ENCODE measurements at regions not wholly inside any gene's neighbourhood (a gene's known extent, or its start where the extent isn't known, plus 50 kb on each side); places are given as distances from the start of the nearest gene placed in this dataset.

DNA sequence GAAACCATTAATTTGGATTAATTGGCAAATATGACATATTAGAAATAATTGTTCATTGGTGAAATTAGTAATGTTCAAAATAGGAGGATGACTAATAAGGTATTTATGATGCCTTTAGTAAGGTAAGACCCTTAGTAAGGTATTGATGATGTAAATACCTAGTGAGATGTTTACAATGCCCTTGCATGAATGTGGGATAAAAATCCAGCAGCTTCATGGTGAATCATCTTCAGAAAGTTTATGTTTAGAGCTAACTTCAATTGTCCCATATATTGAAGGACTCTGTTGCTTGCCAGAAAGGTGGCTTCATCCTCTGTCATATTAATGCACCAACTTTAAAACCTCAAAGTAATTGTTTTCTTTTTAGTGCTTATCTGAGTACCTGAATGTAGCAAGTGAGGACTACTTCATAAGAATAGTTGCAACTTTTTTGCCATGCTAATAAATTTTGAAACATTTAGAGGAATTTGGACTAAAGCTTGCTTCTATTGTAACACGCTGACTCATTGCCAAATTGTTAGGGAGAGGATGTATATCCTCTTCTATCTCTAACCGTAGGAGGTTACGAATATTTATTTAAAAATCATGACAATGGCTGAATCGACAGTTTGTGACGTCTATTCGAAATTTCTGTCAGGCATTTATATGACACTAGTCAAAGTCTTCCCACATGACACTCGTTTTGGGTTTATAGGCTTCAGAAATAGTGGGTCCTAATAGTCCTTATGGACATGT lies 174.1 kb upstream of the HS3ST1 start:
- TF ChIP-seq EP300 (IDR thresholded peaks at IDR 0.05) (no peak), POLR2A (IDR thresholded peaks at IDR 0.05) (no peak)
- TF ChIP-seq, protein P1, sequence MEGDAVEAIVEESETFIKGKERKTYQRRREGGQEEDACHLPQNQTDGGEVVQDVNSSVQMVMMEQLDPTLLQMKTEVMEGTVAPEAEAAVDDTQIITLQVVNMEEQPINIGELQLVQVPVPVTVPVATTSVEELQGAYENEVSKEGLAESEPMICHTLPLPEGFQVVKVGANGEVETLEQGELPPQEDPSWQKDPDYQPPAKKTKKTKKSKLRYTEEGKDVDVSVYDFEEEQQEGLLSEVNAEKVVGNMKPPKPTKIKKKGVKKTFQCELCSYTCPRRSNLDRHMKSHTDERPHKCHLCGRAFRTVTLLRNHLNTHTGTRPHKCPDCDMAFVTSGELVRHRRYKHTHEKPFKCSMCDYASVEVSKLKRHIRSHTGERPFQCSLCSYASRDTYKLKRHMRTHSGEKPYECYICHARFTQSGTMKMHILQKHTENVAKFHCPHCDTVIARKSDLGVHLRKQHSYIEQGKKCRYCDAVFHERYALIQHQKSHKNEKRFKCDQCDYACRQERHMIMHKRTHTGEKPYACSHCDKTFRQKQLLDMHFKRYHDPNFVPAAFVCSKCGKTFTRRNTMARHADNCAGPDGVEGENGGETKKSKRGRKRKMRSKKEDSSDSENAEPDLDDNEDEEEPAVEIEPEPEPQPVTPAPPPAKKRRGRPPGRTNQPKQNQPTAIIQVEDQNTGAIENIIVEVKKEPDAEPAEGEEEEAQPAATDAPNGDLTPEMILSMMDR (IDR thresholded peaks at IDR 0.05), result no peak

Data from sigmoid colon (tissue), 4 donors.